CD1c-positive myeloid dendritic cell (primary cell): ENCODE measurements at regions not wholly inside any gene's neighbourhood (a gene's known extent, or its start where the extent isn't known, plus 50 kb on each side); places are given as distances from the start of the nearest gene placed in this dataset.

ENCODE experiments used
- DNase-seq: peaks from one replicate; pipeline ENCODE4 v3.0.0-alpha.2; 2016; ENCODE audit errors: extremely low spot score

DNA sequence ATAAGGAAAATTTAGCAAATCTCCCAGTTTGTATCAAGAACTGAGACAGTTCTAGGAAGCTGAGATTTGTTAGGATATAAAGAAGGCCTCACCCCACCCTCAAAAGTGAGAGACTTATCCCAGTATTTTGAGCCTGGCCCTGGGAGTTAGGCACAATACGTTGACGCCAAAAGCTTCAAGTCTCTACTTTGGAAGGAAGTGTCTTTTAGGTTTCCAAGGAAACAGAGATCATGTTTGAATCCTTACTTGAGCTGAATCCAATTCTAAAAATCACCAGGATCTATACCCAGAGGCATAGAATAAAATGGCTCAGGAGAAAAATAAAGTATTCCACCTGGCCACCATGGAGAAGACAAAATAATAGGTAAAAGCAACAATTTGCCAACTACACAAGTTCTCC lies 115.9 kb upstream of the NRG3 start:
- DNase-seq, result no peak

DNA sequence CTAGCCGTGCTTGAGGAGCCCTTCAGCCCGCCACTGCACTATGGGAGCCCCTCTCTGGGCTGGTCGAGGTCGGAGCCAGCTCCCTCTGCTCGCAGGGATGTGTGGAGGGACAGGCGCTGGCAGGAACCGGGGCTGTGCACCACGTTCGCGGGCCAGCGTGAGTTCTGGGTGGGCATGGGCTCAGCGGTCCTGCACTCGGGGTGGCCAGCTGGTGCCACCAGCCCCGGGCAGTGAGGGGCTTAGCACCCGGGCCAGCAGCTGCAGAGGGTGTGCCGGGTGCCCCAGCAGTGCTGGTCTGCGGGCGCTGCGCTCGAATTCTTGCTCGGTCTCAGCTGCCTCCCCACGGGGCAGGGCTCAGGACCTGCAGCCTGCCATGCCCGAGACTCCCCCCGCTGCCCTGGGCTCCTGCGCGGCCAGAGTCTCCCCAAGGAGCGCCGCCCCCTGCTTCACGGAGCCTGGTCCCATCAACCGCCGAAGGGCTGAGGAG lies 90.8 kb upstream of the NRG3 start:
- no peak for DNase-seq

DNA sequence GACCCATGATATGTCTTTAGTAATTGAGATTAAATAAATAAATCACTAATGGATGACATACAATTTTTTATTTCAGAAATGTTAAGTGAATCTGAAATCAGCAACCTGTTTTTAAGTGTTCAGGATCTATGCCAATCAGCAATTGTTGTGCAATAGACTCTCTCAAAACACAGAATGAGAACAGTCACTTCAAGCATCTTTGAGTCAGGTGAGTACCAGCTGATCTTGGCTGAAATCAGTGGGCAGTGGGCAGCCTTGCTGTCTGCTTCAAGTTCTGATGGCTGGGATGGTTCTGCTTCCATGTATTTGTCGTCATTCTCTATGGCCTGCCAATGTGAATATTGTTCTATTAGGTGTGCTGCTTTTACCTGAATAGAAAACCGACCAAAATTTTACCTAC lies 82.3 kb upstream of the NRG3 start:
- no peak for DNase-seq

DNA sequence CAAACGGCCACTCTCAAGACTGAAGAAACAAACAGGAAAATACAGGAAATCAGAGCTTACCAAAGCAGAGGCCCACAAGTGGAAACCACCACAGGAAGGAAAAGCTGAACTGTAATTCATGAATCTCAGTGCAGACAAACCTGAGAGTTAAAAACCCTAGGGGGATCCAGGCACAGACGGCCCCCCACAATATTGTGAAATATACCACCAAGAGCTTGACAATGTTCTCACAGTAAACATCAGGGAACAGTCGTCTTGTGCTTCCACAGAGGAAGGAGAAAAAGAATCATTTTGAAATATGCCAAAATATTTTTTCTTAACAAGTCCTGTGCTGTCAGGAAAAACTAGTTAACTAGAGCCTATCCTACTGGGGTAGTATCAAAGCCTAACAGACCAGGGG lies 68.2 kb upstream of the NRG3 start:
- no peak for DNase-seq

DNA sequence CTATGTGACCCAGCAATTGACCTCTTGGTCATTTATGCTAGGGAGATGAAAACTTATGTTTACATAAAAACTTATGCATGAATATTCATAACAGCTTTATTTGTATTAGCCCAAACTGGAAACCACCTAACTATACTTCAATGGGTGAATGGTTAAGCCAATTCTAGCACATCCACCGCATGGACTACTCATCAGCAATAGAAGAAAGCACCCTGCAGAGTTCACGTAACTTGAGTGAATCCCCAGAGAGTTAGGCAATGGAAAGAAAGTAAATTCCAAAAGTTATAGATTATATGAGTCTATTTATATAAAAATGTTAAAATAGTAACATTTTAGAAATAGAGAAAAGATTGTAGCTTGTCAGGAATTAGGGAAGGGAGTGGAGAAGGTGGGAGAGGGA lies 60.2 kb upstream of the NRG3 start:
- no peak for DNase-seq

DNA sequence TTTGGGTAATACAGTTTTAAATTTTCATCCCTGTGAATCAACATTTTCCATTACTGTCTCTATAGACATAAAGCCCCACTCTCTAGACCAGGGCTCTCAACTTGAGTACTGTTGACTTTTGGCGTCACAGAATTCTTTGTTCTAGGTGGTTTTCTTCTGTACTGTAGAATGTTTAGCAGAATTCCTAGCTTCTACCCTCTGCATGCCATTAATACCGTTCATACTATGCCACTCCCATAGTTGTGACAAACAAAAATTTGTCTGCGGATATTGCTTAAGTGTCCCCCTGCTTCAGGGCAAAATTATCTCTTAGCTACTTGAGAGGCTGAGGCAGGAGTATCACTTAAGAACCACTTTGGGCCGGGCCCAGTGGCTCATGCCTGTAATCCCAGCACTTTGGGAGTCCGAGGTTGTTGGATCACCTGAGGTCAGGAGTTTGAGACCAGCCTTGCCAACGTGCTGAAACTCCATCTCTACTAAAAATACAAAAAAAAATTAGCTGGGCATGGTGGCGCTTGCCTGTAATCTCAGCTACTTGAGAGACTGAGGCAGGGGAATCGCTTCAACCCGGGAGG lies 57.3 kb upstream of the NRG3 start:
- DNase-seq, result no peak

DNA sequence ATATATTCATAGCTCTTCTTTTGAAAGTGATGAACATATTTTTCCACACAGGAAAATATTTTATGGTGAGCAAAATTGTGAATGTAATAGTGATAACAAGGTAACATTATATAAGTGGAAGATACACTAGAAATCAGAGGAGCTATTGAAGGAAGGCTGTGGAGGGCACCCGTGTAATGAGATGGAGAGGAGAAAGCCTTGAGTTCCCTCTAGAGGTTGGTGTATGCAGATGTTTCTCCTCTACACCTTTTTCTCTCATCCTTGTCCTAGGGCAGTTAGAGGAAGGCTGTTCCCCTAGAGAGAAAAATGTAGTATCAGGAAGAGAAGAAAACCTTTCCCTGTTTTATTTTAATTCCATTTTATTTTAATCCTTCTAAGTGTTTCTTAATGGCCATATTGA lies 54.6 kb upstream of the NRG3 start:
- no peak for DNase-seq
